ENCODE measurements at regions not wholly inside any gene's neighbourhood (a gene's known extent, or its start where the extent isn't known, plus 50 kb on each side); places are given as distances from the start of the nearest gene placed in this dataset.

DNA sequence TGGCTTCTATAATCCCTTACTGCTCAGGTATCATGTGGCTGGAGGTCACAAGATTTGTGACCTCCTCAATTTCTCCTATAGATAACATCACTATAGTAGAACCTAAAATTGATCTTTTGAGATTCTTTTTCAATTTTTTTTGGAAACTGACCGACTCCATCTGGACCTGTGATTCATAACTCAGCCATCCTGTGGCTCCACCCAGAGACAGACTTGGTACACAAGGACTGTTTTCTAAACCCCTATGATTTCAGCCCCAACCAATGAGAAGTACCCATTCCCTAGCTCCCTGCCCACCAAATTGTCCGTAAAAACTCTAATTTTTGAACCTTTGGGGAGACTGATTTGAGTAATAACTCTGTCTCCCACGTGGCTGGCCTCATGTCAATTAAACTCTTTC, 148.9 kb downstream of the SYT10 start:
- intact Hi-C loops (cut with micrococcal nuclease) (no loop called here), in situ Hi-C loops (cut with MboI) (no loop called here)
- H3K27me3 ChIP-seq (ENCODE audit: control insufficient read depth in 2 of 2, insufficient read depth in 2 of 2, low read length in 2 of 2), result no peaks in the 10 kb centered on the region
- BruUV-seq (replicated peaks), result no TSS peak
- FAIRE-seq (no peak), DNase-seq (ENCODE audit: extremely low read depth in 1 of 4, low spot score in 3 of 4) (no peak), ATAC-seq (no peak)
- H3K36me3 ChIP-seq (ENCODE audit: control insufficient read depth, insufficient read depth, low read length), result no peaks in the 10 kb centered on the region
- no peak overlapping the region for H2AFZ ChIP-seq (ENCODE audit: low read depth, low read length)
- no peaks in the 10 kb centered on the region for H3K9me1 ChIP-seq (ENCODE audit: control insufficient read depth, insufficient read depth, low read length)
- POLR2A ChIA-PET, result no interaction called here
- H3K27ac ChIP-seq (ENCODE audit: extremely low read depth, low read depth, low read length), result no peak overlapping the region
- no peak overlapping the region for H3K4me2 ChIP-seq (ENCODE audit: insufficient read depth, low read length)
- CTCF ChIA-PET (ENCODE audit: low intra/inter-chr PET ratio), result no interaction called here
- no peak overlapping the region for H3K9ac ChIP-seq (ENCODE audit: insufficient read depth in 1 of 2, low read depth in 2 of 2, low read length in 2 of 2)
- no peak overlapping the region for H3K4me3 ChIP-seq
- 0% methylated on average over 3 of the region's 3 CpGs for WGBS (ENCODE audit: insufficient coverage, low coverage, missing lambda C conversion rate)
- no peaks in the 10 kb centered on the region for H4K20me1 ChIP-seq (replicated peaks; ENCODE audit: control insufficient read depth, insufficient read depth, low read length)
- H3K4me1 ChIP-seq (replicated peaks in 1 of 2; ENCODE audit: control insufficient read depth in 2 of 2, insufficient read depth in 2 of 2, low read length in 2 of 2), result no peaks in the 10 kb centered on the region
- no peaks in the 10 kb centered on the region for H3K9me3 ChIP-seq (replicated peaks; ENCODE audit: control insufficient read depth, insufficient read depth, low read depth, low read length)
- H3K79me2 ChIP-seq (ENCODE audit: control insufficient read depth, insufficient read depth, low read length), result no peaks in the 10 kb centered on the region
- no peak for TF ChIP-seq MYNN (IDR thresholded peaks at IDR 0.05)
- no peak for TF ChIP-seq MYNN (CRISPR knock-in tag; IDR thresholded peaks at IDR 0.05)
- no peak for TF ChIP-seq ZNF197 (CRISPR knock-in tag; IDR thresholded peaks at IDR 0.05; ENCODE audit: low read depth)
- no peak for TF ChIP-seq RB1 (IDR thresholded peaks at IDR 0.05; ENCODE audit: low read depth)
- TF ChIP-seq, protein P1, sequence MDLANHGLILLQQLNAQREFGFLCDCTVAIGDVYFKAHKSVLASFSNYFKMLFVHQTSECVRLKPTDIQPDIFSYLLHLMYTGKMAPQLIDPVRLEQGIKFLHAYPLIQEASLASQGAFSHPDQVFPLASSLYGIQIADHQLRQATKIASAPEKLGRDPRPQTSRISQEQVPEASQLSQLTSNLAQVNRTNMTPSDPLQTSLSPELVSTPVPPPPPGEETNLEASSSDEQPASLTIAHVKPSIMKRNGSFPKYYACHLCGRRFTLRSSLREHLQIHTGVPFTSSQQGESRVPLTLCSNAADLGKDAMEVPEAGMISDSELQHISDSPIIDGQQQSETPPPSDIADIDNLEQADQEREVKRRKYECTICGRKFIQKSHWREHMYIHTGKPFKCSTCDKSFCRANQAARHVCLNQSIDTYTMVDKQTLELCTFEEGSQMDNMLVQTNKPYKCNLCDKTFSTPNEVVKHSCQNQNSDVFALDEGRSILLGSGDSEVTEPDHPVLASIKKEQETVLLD (IDR thresholded peaks at IDR 0.05), result no peak
- TF ChIP-seq ETS2 (tag; IDR thresholded peaks at IDR 0.05; ENCODE audit: borderline replicate concordance, poor library complexity, severe bottlenecking), result no peak
- TF ChIP-seq, protein P2, sequence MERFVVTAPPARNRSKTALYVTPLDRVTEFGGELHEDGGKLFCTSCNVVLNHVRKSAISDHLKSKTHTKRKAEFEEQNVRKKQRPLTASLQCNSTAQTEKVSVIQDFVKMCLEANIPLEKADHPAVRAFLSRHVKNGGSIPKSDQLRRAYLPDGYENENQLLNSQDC (CRISPR knock-in tag; IDR thresholded peaks at IDR 0.05), result no peak
- TF ChIP-seq ZNF445 (CRISPR knock-in tag; IDR thresholded peaks at IDR 0.05; ENCODE audit: low read depth), result no peak
- no peak for TF ChIP-seq ETV6 (IDR thresholded peaks at IDR 0.05; ENCODE audit: borderline replicate concordance in 1 of 2, low read depth in 2 of 2, low read length in 1 of 2)
- TF ChIP-seq ETV6 (CRISPR knock-in tag; IDR thresholded peaks at IDR 0.05; ENCODE audit: borderline replicate concordance), result no peak
- no peak for TF ChIP-seq MCM7 (IDR thresholded peaks at IDR 0.05)
- TF ChIP-seq, protein P3, sequence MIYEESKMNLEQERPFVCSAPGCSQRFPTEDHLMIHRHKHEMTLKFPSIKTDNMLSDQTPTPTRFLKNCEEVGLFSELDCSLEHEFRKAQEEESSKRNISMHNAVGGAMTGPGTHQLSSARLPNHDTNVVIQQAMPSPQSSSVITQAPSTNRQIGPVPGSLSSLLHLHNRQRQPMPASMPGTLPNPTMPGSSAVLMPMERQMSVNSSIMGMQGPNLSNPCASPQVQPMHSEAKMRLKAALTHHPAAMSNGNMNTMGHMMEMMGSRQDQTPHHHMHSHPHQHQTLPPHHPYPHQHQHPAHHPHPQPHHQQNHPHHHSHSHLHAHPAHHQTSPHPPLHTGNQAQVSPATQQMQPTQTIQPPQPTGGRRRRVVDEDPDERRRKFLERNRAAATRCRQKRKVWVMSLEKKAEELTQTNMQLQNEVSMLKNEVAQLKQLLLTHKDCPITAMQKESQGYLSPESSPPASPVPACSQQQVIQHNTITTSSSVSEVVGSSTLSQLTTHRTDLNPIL (CRISPR knock-in tag; IDR thresholded peaks at IDR 0.05), result no peak
- no peak for TF ChIP-seq CC2D1A (IDR thresholded peaks at IDR 0.05)
- TF ChIP-seq, protein P4, sequence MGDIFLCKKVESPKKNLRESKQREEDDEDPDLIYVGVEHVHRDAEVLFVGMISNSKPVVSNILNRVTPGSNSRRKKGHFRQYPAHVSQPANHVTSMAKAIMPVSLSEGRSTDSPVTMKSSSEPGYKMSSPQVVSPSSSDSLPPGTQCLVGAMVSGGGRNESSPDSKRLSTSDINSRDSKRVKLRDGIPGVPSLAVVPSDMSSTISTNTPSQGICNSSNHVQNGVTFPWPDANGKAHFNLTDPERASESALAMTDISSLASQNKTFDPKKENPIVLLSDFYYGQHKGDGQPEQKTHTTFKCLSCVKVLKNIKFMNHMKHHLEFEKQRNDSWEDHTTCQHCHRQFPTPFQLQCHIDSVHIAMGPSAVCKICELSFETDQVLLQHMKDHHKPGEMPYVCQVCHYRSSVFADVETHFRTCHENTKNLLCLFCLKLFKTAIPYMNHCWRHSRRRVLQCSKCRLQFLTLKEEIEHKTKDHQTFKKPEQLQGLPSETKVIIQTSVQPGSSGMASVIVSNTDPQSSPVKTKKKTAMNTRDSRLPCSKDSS (IDR thresholded peaks at IDR 0.05; ENCODE audit: low read depth, partially characterized antibody), result no peak
- TF ChIP-seq, protein P5, sequence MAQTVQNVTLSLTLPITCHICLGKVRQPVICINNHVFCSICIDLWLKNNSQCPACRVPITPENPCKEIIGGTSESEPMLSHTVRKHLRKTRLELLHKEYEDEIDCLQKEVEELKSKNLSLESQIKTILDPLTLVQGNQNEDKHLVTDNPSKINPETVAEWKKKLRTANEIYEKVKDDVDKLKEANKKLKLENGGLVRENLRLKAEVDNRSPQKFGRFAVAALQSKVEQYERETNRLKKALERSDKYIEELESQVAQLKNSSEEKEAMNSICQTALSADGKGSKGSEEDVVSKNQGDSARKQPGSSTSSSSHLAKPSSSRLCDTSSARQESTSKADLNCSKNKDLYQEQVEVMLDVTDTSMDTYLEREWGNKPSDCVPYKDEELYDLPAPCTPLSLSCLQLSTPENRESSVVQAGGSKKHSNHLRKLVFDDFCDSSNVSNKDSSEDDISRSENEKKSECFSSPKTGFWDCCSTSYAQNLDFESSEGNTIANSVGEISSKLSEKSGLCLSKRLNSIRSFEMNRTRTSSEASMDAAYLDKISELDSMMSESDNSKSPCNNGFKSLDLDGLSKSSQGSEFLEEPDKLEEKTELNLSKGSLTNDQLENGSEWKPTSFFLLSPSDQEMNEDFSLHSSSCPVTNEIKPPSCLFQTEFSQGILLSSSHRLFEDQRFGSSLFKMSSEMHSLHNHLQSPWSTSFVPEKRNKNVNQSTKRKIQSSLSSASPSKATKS (CRISPR knock-in tag; IDR thresholded peaks at IDR 0.05), result no peak
- no peak for TF ChIP-seq ZNF24 (IDR thresholded peaks at IDR 0.05)
- TF ChIP-seq, protein P6, sequence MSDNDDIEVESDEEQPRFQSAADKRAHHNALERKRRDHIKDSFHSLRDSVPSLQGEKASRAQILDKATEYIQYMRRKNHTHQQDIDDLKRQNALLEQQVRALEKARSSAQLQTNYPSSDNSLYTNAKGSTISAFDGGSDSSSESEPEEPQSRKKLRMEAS (CRISPR knock-in tag; IDR thresholded peaks at IDR 0.05), result no peak
- no peak for TF ChIP-seq POLR2G (IDR thresholded peaks at IDR 0.05; ENCODE audit: low read depth, low read length)

All from K562 (cell line).